Pons (tissue), 1 donor: ENCODE measurements at regions not wholly inside any gene's neighbourhood (a gene's known extent, or its start where the extent isn't known, plus 50 kb on each side); places are given as distances from the start of the nearest gene placed in this dataset.
A peak's percentile ranks its signal among the peaks of the same experiment; 100 is the strongest.

ENCODE experiments used
- DNase-seq: peaks from one replicate; pipeline ENCODE4 v3.0.0-alpha.2; 2016; ENCODE audit warnings: low spot score

- no peak for DNase-seq
These were observed 336.3 kb upstream of the RBMY1B start for GRCh38 chrY:21174697-21175463.

- DNase-seq = no peak
These were observed 335.6 kb upstream of the RBMY1B start for GRCh38 chrY:21175505-21175904.

GRCh38 chrY:21177306-21177800, 333.8 kb upstream of the RBMY1B start:
- no peak for DNase-seq

- DNase-seq = no peak
These were observed 332.9 kb upstream of the RBMY1B start for GRCh38 chrY:21178281-21178680.

- no peak for DNase-seq
These were observed 330.2 kb upstream of the RBMY1B start for GRCh38 chrY:21180921-21181320.

- no peak for DNase-seq
These were observed 326.9 kb upstream of the RBMY1B start for GRCh38 chrY:21184271-21184670.

- no peak for DNase-seq
These were observed 325.6 kb upstream of the RBMY1B start for GRCh38 chrY:21185419-21186105.

GRCh38 chrY:21192694-21193093, 318.4 kb upstream of the RBMY1B start:
- no peak for DNase-seq

GRCh38 chrY:21200246-21200645, 310.9 kb upstream of the RBMY1B start:
- DNase-seq = no peak

GRCh38 chrY:21227849-21228248, 283.3 kb upstream of the RBMY1B start:
- DNase-seq = no peak

GRCh38 chrY:21240221-21240620, 270.9 kb upstream of the RBMY1B start:
- peak; percentile 19 for DNase-seq

- DNase-seq = no peak
These were observed 270.4 kb upstream of the RBMY1B start for GRCh38 chrY:21240662-21241310.

GRCh38 chrY:21242793-21243192, 268.3 kb upstream of the RBMY1B start:
- no peak for DNase-seq

- DNase-seq = no peak
These were observed 264.4 kb upstream of the RBMY1B start for GRCh38 chrY:21246780-21247179.

- DNase-seq = no peak
These were observed 262.5 kb upstream of the RBMY1B start for GRCh38 chrY:21248591-21248990.

GRCh38 chrY:21253455-21254248, 257.5 kb upstream of the RBMY1B start:
- no peak for DNase-seq

GRCh38 chrY:21254476-21254875, 256.7 kb upstream of the RBMY1B start:
- no peak for DNase-seq

GRCh38 chrY:21256820-21257219, 254.3 kb upstream of the RBMY1B start:
- no peak for DNase-seq

- DNase-seq = no peak
These were observed 251.4 kb upstream of the RBMY1B start for GRCh38 chrY:21259707-21260106.

- no peak for DNase-seq
These were observed 250.8 kb upstream of the RBMY1B start for GRCh38 chrY:21260325-21260724.

GRCh38 chrY:21261158-21261557, 250.0 kb upstream of the RBMY1B start:
- DNase-seq = no peak

- no peak for DNase-seq
These were observed 244.4 kb upstream of the RBMY1B start for GRCh38 chrY:21266751-21267150.
